GM21515 (cell line): ENCODE measurements at regions not wholly inside any gene's neighbourhood (a gene's known extent, or its start where the extent isn't known, plus 50 kb on each side); places are given as distances from the start of the nearest gene placed in this dataset.
"Not testable (repeated sequence)": the region's sequence is repeated elsewhere in the genome, so short reads cannot be mapped to it uniquely, and the experiment has no call there.

ENCODE experiments used
- ATAC-seq: cut with Tn5 transposase; IDR thresholded peaks from one replicate; pipeline ENCODE4 v1.9.1; 2021; ENCODE audit not compliant: unreplicated experiment

DNA sequence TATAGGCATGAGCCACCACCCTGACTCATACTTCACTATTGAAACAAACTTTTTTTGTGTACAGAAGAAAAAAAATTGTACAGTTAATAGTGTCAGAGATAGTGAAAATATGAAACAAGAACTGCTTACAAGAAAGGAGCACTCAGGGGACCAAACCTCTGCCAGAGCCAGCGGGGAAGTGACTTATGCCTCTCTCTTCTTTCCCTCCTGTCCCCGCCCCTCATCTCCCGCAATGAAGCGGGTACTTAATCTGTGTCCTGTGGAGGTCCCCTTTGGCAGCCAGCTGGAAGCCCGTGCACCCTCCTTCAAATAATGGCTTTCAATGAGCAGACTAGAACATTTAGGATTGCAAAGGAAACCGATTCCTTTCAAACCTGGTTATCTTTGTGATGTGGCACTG is 51.5 kb downstream of the PPIAL4A start:
- not testable (repeated sequence) for ATAC-seq

DNA sequence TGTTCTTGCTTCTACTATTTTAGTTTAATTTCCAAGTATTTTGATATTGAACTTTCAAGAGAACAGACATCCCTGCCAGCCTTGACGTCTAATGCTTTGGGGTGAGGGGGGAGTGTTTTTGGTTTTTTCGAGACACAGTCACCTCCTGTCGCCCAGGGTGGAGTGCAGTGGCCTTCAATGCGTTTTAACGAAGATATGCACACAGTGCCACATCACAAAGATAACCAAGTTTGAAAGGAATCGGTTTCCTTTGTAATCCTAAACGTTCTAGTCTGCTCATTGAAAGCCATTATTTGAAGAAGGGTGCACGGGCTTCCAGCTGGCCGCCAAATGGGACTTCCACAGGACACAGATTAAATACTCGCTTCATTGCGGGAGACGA is 52.3 kb downstream of the PPIAL4A start:
- not testable (repeated sequence) for ATAC-seq

DNA sequence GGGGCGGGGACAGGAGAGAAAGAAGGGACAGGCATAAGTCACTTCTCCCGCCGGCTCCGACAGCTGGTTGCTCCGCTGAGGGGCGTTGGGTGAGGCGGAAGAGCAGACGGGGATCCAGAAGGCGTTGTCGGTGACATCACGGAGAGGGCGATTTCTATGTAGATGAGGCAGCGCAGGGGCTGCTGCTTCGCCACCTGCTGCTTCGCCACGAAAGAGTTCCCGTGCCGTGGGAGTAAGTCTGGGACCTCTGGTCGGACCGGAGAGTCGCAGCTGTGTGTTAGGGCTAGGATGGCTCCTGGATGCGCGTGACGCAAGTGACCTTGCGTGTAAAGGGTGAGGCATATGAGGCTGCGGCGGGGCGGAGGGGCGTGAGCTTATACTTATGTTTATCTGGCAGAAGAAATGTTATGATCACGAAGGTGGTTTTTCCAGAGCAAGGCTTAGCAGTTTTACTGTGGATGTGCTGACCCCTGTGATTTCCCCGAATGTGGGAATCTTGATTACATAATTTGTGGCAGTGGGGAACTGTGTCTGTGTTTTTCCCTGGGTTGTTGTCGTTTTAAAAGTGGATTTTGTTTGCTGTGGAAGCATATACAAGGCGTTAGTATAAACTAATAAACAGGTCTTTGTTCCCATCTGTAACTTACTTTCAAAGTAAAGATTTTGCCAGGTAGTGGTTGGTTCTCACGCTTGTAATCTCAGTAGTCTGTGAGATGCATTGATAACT is 52.8 kb downstream of the PPIAL4A start:
- ATAC-seq, result peak; percentile 72

DNA sequence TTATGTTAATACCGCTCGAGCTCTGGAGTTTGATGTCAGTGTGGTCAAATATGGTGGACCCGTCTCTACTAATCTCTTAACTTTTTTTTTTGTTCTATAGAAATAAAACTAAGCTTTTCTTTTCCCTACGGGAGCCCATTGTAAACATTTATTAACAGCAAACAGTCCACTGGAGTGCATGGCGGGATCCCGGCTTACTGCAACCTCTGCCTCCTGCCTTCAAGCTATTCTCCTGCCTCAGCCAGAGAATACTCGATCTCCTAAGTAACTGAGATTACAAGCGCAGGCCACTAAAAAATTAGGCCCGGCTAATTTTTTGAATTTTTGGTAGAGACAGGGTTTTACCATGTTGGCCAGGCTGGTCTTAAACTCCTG is 53.4 kb downstream of the PPIAL4A start:
- not testable (repeated sequence) for ATAC-seq

DNA sequence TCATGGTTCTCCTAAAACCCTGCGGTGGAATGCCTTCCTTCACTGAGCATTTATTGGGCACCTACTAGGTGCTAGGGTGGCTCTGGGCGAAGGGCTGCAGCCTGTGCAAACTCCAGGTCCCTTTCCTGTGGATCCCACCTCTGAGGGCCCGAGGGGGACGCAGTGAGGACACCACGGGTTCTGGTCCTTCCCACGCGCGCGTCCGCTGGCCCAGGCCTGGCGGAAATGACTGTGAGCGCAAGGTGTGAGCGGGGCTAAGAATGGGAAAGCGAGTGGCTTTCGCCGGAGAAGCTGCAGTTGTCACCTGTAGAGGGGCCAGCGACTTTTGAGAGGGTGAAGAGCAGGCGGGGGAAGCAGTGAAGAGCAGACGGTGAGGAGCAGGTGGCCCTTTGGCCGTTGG is 55.1 kb downstream of the PPIAL4A start:
- not testable (repeated sequence) for ATAC-seq

DNA sequence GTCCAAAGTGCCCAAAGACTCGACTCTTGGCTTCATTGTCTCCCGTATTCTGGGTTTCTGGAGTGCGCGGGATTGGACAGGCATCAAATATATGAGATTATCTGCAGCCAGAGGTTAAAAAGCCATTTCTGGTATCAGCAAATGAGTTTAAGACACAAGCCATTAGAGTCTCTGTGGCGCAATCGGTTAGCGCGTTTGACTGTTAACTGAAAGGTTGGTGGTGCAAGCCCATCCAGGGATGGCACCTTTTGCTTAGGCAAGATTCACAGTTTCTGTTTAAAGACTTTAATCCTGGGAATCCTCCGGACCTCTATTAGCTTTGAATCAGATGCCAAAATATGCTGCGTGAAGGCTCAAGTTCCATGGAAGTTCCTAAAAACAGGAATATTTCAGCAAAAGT is 55.6 kb downstream of the PPIAL4A start:
- ATAC-seq, result not testable (repeated sequence)

DNA sequence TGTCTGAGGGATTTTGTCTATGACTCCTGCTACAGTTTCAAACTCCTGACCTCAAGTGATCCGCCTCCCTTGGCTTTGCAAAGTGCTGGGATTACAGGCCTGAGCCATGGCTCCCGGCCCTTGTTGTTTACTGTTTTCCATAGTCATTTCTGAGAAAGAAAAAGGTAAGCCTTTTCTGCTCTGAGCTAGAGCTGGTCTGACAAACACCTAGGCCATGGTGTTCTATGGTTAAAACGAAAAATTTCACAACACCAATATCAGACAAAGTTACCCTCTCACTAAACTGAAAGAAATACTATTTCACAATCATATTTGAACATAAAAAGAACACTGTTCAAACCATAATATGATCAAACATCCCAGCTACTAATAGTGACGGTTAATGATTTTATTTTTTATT is 57.5 kb downstream of the PPIAL4A start:
- ATAC-seq, result not testable (repeated sequence)

DNA sequence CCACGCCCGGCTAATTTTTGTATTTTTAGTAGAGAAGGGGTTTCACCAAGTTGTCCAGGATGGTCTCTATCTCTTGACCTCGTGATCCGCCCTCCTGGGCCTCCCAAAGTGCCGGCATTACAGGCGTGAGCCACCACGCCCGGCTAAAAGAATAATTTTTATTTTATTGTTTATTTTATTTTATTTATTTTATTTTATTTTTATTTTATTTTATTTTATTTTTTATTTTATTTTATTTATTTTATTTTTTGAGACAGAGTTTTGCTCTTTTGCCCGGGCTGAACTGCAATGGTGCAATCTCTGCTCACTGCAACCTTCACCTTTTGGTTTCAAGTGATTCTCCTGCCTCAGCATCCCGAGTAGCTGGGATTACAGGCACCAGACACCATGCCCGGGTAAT is 60.2 kb downstream of the PPIAL4A start:
- not testable (repeated sequence) for ATAC-seq

DNA sequence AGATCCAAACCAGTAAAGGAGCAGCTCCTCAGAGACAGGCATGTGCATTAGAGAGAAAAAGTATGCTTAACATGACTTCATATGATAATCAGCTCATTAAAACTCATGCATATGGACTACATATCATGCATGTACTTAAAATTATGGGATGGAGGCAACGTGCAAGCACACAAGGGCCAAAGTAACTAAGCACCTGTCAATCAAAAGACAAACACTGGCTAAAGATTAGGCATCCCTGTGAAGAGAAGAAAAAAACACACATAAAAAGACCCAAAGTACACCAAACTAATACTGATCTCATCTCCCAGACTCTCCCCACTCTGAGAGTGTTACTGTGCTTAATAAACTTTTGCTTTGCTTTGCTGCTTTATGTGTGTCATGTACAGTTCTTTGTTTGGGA is 61.1 kb downstream of the PPIAL4A start:
- not testable (repeated sequence) for ATAC-seq

DNA sequence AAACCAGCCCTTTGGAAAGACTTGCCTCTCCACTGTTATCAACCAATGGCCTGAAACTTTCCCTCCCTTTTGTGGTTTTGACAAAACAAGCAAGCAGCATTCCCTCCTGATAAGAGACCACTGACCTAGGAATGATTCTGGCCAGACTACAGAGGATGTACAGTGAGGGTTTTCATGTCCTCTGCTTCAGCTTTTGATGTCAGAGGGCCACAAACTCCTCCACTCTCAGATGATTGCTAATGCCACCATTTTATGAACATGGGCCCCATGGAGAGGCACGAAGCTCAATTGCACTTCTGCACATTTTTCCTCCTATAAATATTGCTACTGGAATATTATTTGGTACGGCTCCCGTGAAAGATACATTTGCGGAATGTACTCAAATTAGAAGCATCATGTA is 61.5 kb downstream of the PPIAL4A start:
- not testable (repeated sequence) for ATAC-seq

DNA sequence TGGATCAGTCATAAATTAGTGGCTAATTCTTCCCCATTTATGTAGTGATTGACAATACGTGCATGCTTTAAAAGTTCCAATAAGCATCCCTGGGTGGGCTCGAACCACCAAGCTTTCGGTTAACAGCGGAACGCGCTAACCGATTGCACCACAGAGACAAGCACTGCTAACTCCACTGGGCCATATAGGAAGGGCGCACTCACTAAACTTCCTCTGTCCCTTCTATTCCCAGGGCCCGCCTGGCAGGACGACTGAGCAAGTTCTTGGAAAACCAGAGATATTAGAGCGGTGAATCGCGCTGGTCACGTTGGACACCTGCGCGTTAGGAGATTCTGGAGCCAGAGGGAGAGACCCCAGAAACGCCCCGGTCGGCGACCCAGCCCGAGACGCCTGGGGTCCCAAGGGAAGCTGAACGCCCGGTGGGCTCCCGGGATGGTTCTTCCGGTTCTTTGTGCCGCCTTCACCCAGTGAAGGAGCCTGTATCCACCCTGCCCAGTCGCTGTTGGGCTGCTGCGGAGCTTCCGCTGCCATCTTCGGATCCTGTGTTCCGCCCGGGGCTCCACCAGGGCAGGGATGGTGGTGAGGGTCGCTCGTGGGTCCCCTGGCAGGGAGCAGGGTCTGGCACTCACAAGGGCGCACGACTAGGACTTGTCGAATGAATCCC is 62.8 kb downstream of the PPIAL4A start:
- ATAC-seq, result not testable (repeated sequence)

DNA sequence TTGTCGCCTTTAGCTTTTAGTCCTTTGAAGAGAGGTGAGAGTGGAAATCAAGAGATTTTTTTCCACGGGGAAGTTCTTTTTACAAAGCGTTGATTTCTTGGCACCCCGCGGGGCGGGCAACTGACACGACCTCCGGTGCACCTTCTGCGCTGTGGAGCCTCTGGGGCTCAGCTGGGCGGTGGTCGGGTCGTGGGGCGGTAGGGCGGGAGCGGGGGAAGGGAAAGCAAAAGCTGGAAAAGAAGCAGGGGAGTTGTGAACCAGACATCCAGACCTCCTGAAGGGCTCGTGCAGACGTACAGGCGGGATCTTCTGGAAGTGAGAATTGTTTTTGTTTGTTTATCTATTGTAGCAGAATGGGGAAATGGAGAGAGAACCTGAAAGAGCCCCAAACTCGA is 63.3 kb downstream of the PPIAL4A start:
- ATAC-seq, result not testable (repeated sequence)

DNA sequence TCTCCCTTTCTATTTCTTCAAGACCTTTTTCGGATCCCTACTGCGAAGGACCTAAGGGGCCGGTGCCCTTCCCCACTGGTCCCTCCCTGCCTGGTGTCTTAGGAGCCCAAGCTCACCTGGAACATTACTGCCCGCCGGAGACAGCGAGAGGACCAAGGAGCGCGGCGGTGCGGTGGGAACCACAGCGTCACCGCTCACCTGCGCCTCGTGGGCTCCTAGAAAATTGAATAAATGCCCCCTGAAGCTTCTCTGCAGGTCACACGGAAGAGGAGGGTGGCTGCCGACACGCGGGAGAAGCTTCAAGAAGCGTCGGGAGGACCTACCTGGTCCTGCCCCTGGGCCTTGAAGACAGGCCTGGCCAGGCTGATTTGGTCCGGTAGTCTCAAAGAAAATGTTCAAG is 65.2 kb downstream of the PPIAL4A start:
- ATAC-seq, result no peak

DNA sequence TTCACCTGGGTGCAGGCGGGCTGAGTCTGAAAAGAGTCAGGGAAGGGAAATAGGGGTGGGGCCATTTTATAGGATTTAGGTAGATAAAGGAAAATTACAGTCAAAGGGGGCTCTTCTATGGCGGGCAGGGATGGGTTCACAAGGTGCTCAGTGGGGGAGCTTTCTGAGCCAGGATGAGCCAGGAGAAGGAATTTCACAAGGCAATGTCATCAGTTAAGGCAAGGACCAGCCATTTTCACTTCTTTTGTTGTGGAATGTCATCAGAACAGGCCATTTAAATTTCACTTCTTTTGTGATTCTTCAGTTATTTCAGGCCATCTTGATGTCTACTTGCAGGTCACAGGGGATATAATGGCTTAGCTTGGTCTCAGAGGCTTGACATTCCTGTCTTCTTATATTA is 66.4 kb downstream of the PPIAL4A start:
- not testable (repeated sequence) for ATAC-seq

DNA sequence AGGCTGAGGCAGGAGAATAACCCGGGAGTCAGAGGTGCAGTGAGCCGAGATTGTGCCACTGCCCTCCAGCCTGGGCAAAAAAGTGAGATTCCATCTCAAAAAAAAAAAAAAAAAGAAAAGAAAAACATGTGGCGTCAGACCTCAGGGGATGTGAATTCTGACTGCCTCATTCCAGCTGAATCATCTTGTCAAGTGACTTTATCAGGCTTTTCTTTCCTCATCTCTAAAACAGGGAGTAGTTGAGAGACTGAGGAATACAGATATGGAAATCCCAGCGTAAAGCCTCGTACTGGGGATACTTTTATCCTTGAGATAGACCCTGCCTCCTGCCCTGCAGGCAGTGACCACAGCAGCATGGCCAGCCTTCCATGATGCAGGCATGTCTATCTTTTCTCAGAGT is 76.4 kb downstream of the PPIAL4A start:
- not testable (repeated sequence) for ATAC-seq

DNA sequence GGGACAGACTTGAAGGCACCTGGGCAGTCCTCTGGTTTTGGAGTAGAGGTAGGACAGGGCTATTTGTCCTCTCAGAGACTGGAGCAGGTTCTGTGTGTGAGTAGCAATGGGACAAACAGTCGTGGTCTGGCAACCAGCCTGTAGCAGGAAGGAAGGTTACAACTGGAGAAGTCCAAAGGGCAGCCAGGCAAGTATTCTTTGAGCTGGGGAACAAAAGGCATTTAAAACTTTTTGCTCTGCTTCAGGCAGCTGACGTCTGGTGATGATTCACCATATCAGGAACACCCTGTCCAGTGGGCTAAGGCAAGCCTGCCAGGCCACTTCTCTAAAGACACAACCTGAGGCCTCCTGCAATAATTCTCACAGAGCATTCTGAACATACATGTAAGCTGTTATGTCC is 83.3 kb downstream of the PPIAL4A start:
- ATAC-seq, result not testable (repeated sequence)

DNA sequence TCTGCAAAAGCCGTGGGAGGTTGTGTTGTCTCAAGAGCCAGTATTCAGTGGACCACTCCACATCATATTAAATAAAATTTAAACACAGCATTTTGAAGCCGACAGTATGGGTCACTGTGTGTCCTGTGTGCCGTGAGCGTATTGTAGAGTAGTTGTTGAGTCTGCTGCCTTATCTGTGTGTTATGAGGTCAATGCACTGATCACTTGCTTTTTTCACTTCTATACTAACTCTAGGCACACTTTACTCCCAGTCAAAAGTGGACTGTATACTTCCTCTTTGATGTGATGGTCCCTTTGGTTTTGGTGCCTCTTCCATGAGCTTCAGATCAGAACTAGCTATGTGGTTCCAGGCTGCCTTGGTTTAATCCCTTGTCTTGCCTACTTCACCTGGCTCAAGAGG is 84.3 kb downstream of the PPIAL4A start:
- ATAC-seq, result not testable (repeated sequence)

DNA sequence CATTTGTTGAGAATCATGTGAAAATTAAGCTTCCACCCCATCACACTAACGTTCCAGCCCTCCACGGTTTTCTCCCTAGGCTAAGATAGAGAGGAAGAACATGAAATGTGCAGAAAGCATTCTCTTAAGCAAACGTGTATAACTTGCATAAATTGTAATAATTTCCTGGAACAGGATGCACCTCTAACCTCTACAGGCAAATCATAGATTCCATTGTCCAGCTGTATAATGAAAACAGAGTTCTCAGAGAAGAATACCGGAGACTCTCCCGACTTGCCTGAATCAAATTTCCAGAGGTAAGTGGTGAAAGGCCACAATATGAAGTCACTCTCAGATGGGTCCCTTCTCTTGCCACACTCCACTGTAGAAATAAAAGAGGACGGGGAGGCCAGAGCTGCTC is 87.7 kb downstream of the PPIAL4A start:
- ATAC-seq, result not testable (repeated sequence)

DNA sequence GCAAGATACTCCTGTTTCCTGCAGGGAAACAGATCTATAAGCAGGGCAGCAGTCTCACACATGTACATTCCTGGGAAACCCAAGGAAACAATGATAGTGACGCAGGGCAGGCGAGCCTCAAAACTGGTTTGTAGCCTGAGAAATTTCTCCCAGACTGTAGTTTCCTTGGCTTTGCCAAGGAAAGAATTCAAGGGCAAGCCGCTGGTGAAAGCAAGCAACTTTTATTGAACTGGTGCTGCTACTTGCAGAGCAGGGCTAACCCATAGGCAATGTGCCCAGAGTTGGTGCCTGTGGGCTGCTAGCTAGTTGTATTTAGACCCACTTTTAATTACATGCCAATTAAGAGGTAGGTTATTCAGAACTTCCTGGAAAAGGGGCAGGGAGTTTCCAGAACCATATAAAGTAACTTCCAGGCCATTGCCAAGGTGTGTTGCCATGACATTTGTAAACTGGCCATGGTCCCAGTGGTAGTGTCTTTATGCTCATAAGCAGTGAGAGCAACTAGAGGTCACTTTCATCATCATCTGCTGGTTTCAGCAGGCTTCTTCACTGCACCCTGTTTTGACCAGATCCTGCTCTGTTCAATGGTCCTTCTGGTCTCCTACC is 92.0 kb downstream of the PPIAL4A start:
- not testable (repeated sequence) for ATAC-seq

DNA sequence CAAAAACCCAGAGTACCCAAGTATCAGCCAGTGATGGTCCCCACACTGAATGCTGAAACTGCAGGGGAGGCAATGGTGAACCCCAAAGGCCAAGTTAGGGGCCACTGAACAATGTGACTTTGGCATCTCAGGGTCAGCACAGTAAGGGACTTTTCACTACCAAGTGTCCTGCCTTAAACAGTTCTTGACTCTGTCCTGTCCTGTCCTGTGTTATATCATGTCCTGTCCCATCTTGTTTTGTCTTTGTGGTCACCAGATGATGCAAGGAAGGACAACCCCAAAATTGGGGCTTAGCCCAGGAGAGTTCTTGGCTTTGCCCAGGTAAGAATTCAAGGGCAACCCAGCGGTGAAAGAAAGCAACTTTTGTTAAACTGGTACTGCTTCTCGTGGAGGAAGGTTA is 105.0 kb downstream of the PPIAL4A start:
- not testable (repeated sequence) for ATAC-seq

DNA sequence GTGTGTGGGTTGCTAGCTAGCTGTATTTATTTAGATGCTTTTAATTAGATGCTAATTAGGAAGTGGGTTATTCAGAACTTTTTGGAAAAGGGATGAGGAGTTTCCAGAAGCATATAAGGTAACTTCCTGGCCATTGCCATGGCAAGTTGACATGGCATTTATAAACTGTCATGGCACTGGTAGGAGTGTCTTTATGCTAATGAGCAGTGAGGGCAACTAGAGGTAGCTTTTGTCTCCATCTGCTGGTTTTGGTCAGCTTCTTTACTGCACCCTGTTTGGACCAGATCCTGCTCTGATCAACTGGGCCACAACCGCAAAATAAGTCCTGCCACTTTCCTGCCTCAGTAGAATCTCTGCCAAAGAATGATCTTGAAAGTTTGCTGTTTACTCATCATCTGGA is 105.5 kb downstream of the PPIAL4A start:
- not testable (repeated sequence) for ATAC-seq

DNA sequence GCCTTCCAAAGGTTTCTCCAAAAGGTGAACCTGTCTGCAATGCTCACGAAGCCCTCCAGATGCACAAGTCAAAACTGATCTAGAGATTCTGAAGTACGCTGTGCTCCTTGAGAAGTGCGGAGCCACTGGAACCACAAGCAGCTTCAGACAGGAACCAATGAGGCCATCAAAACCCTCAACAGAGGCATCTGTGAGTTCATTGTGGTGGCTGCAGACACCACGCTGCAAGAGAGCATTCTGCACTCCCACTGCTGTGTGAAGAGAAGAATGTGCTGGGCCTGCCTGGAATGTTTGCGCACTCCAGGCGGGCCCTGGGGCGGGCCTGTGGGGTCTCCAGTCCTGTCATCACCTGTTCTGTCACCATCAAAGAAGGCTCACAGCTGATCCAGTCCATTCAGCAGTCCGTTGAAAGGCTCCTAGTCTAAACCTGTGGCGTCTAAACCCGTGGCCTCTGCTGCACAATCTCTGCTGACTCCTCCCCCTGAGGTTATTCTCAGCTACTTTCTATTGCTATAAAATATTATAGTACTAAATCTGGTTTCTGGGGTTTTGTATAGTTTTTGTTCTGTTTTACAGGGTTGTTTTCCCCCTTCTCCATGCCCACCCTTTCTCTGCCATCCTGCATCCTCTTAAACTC is 111.6 kb downstream of the PPIAL4A start:
- ATAC-seq, result not testable (repeated sequence)
